Ovary (tissue), 3 donors: ENCODE measurements at regions not wholly inside any gene's neighbourhood (a gene's known extent, or its start where the extent isn't known, plus 50 kb on each side); places are given as distances from the start of the nearest gene placed in this dataset.

Source experiments
- CTCF ChIP-seq, 3 donors: fragments of 450-650 bp in 2 of 3; fragments of 200-600 bp in 1 of 3; IDR thresholded peaks; one replicate each; pipeline versions ENCODE4 v1.5.1 to v1.8.0; 2016 to 2022; ENCODE audit warnings: antibody characterized with exemption in 3 of 3, mild to moderate bottlenecking in 1 of 3
- EP300 ChIP-seq: sonication (generic); formaldehyde crosslinking; IDR thresholded peaks from one replicate; pipeline ENCODE4 v1.6.1; 2017; ENCODE audit warnings: antibody characterized with exemption
- POLR2A ChIP-seq: fragments of 450-650 bp; IDR thresholded peaks from one replicate; pipeline ENCODE4 v1.6.1; 2017; ENCODE audit warnings: antibody characterized with exemption, mild to moderate bottlenecking, moderate library complexity
- donor health status: DM: no; HTN: no; CAD: no.

GRCh38 chr3:181328346-181328745 is 338.8 kb upstream of the DNAJC19 start:
- TF ChIP-seq CTCF (IDR thresholded peaks at IDR 0.05) (no peak), EP300 (no peak), POLR2A (no peak)
